ENCODE measurements at regions not wholly inside any gene's neighbourhood (a gene's known extent, or its start where the extent isn't known, plus 50 kb on each side); places are given as distances from the start of the nearest gene placed in this dataset.

GRCh38 chr11:112663947-112664634 lies 297.1 kb upstream of the NCAM1 start:
- H3K27me3 ChIP-seq (ENCODE audit: control insufficient read depth in 4 of 4, insufficient read depth in 4 of 4, low read length in 3 of 4) = no peaks in the 10 kb centered on the region
- no peaks in the 10 kb centered on the region for H3K9me3 ChIP-seq (ENCODE audit: control insufficient read depth in 4 of 4, low read length in 3 of 4)
- H3K4me1 ChIP-seq (ENCODE audit: control insufficient read depth in 4 of 4, insufficient read depth in 4 of 4, low read length in 3 of 4) = no peaks in the 10 kb centered on the region
- H3K36me3 ChIP-seq (ENCODE audit: control insufficient read depth in 4 of 4, insufficient read depth in 3 of 4, low read depth in 1 of 4, low read length in 3 of 4) = no peaks in the 10 kb centered on the region
- DNase-seq (ENCODE audit: low spot score) = no peak
- H3K27ac ChIP-seq (ENCODE audit: low read depth in 1 of 2, low read length in 2 of 2) = no peak overlapping the region
- 72% methylated on average over 4 of the region's 4 CpGs for WGBS
- TF ChIP-seq FOXA1 (IDR thresholded peaks at IDR 0.05) = no peak
- no peak for TF ChIP-seq YY1 (IDR thresholded peaks at IDR 0.05)
- no peak for TF ChIP-seq TAF1 (conservative IDR thresholded peaks at IDR 0.05)
- no peak for TF ChIP-seq RAD21 (IDR thresholded peaks at IDR 0.05)
- no peak for TF ChIP-seq JUND (IDR thresholded peaks at IDR 0.05)
- TF ChIP-seq MAX (IDR thresholded peaks at IDR 0.05) = no peak
- no peak for TF ChIP-seq REST (IDR thresholded peaks at IDR 0.05)
- TF ChIP-seq ATF3 (IDR thresholded peaks at IDR 0.05) = no peak
- no peak for TF ChIP-seq FOXA2 (IDR thresholded peaks at IDR 0.05)
- TF ChIP-seq HNF4A (conservative IDR thresholded peaks at IDR 0.05) = no peak
- TF ChIP-seq EGR1 (IDR thresholded peaks at IDR 0.05; ENCODE audit: low read depth in 2 of 2) = no peak
- TF ChIP-seq GABPA (IDR thresholded peaks at IDR 0.05 in 1 of 2, conservative IDR thresholded peaks at IDR 0.05 in 1 of 2) = no peak
- no peak for TF ChIP-seq NR2F2 (IDR thresholded peaks at IDR 0.05)
- TF ChIP-seq CTCF (IDR thresholded peaks at IDR 0.05; ENCODE audit: low read depth, low read length, missing input control) = no peak
- TF ChIP-seq HNF4G (IDR thresholded peaks at IDR 0.05) = no peak
- no peak for TF ChIP-seq SP1 (IDR thresholded peaks at IDR 0.05)
- no peak for TF ChIP-seq ZBTB33 (IDR thresholded peaks at IDR 0.05)
- no peak for TF ChIP-seq RXRA (IDR thresholded peaks at IDR 0.05)
- no peak overlapping the region for H3K4me3 ChIP-seq (ENCODE audit: low read depth in 1 of 3, low read length in 3 of 3)
- H3K9ac ChIP-seq (ENCODE audit: low read depth in 1 of 2, low read length in 2 of 2) = no peak overlapping the region

Data from liver (tissue), 8 donors.